ENCODE measurements at regions not wholly inside any gene's neighbourhood (a gene's known extent, or its start where the extent isn't known, plus 50 kb on each side); places are given as distances from the start of the nearest gene placed in this dataset.

DNA sequence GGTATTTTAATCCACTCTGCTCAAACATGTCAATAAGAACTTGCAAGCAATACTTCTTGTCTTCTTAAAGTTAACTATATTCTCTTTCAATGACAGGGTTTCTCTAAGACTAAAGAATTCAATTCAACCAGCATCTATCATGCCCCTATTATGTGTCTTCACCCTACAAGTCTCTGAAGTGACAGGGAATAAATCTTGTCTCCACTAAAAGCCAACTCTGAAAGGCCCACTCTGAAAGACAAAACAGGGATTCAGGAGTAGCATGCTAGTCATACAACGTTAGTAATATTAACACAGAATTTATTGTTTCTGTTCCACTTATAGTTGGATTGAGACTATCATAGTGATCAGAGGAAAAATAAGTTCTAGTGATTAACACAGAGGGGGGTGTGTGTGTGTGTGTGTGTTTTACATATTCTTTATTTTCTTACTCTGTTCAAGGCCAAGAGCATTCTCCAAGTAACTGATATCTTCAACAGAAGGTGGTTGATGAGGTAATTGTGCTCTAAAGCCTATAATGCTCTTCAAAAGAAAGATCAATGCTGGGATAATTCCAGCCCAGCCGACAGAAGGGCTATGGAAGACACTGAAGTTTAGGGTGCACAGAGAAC, 122.4 kb upstream of the DCLK2 start:
- DNase-seq (ENCODE audit: low spot score) = no peak
- in situ Hi-C loops (cut with MboI; ENCODE audit: low sequenced_read_pairs, unreplicated experiment) = no loop called here
- TF ChIP-seq, protein P1, sequence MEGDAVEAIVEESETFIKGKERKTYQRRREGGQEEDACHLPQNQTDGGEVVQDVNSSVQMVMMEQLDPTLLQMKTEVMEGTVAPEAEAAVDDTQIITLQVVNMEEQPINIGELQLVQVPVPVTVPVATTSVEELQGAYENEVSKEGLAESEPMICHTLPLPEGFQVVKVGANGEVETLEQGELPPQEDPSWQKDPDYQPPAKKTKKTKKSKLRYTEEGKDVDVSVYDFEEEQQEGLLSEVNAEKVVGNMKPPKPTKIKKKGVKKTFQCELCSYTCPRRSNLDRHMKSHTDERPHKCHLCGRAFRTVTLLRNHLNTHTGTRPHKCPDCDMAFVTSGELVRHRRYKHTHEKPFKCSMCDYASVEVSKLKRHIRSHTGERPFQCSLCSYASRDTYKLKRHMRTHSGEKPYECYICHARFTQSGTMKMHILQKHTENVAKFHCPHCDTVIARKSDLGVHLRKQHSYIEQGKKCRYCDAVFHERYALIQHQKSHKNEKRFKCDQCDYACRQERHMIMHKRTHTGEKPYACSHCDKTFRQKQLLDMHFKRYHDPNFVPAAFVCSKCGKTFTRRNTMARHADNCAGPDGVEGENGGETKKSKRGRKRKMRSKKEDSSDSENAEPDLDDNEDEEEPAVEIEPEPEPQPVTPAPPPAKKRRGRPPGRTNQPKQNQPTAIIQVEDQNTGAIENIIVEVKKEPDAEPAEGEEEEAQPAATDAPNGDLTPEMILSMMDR (IDR thresholded peaks at IDR 0.05; ENCODE audit: borderline replicate concordance, control extremely low read depth, extremely low read depth, insufficient read depth, missing control alignments) = no peak

DNA sequence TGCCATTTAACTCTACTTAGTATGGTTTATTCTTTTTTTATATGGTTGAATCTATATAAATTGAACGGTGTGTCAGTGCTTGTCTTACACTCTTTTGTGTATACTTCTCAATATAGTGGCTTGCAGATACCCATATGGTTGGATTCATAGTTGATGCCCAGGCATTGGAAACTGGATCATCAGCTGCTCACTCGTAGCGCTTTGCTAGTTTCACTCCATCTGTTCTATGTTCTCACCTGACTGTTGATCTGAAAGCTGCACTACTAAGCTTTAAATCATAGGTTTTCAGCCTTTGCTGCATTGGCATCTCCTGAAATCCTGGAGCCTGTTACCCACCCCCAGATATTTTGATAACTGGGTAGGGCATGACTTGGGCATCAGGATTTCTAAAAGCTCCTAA, 121.6 kb upstream of the DCLK2 start:
- in situ Hi-C loops (cut with MboI; ENCODE audit: low sequenced_read_pairs, unreplicated experiment) = no loop called here
- TF ChIP-seq, protein P1 (IDR thresholded peaks at IDR 0.05; ENCODE audit: borderline replicate concordance, control extremely low read depth, extremely low read depth, insufficient read depth, missing control alignments) = no peak
- no peak for DNase-seq (ENCODE audit: low spot score)

DNA sequence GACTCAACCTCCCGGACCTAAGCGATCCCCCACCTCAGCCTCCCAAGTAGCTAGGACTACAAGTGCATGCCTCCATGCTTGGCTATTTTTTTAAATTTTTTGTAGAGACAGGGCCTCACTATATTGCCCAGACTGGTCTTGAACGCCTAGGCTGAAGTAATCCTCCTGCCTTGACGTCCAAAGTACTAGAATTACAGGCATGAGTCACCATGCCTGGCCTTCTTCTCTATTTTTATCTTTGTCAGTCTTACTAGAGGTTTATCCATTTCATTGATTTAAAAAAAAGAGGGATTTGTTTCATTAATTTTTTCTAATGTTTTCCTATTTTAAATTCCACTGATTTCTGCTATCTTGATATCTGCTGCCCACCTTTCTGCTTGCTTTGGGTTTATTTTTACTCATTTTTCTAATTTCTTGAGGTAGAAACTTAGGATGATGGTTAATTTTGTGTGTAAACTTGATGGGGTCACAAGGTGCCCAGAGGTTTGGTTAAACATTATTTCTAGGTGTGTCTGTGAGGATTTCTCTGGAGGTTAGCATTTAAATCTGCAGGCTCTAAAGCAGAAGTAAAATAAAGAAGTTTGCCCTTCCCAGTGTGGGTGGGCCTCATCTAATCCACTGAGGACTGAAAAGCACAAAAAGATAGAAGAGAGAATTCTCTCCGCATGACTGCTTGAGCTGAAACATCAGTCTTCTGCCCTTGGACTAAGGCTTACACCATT, 116.2 kb upstream of the DCLK2 start:
- in situ Hi-C loops (cut with MboI; ENCODE audit: low sequenced_read_pairs, unreplicated experiment) = no loop called here
- TF ChIP-seq, protein P1 (IDR thresholded peaks at IDR 0.05; ENCODE audit: borderline replicate concordance, control extremely low read depth, extremely low read depth, insufficient read depth, missing control alignments) = no peak
- no peak for DNase-seq (ENCODE audit: low spot score)

DNA sequence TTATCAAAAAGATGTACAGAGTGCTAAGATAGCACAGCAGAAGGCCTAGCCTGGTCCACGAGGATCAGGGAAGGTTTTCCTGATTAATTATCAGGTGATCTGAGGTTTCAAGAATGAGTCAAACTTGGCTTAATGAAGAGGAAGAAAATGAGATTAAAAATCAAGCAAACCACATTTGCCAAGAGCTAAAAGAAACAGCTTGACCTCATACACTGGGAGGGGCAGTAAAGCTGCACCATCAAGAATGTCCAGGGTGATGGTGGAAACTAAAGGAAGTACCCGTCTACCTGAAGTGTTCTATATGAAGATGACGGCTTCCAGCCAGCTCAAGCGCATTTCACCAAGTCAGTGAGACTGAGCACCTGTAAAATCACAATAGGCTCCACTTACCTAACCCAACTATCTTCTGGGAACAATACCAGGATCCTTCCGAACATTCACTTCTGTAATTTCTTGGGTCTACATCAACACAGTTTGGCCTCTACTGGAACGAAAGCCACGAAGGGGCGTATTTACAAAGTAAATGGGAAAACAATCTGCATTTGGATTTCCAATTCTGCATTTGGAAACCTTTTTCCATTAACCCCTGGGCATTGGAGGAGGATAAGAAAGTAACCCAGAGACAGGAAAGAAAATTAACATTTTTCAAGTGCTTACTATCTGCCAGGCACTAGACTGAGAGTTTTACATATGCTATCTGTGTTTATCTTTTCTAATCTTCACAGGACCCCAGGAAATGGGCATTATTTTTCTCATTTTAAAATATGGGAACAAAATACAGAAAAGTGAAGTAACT, 114.0 kb upstream of the DCLK2 start:
- no peak for DNase-seq (ENCODE audit: low spot score)
- TF ChIP-seq, protein P1 (IDR thresholded peaks at IDR 0.05; ENCODE audit: borderline replicate concordance, control extremely low read depth, extremely low read depth, insufficient read depth, missing control alignments) = no peak
- in situ Hi-C loops (cut with MboI; ENCODE audit: low sequenced_read_pairs, unreplicated experiment) = no loop called here

DNA sequence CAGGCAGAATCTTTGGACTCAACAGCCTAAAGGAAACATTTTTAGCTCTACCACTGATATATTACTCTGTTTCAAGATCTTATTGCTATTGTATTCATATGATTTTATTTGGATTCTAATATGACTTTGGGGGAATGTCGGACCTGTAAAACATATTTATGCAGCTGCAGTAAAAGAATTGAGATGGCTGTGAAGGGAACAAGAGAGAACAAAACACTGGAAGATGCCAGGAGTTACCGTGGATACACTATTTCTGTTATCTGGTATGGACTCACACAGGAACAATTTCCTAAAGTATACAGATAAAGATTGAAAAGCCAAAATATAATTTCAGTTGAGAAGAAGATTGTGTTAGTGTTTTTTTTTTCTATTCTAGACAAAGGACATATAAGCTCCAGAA, 113.0 kb upstream of the DCLK2 start:
- TF ChIP-seq, protein P1 (IDR thresholded peaks at IDR 0.05; ENCODE audit: borderline replicate concordance, control extremely low read depth, extremely low read depth, insufficient read depth, missing control alignments) = no peak
- in situ Hi-C loops (cut with MboI; ENCODE audit: low sequenced_read_pairs, unreplicated experiment) = no loop called here
- DNase-seq (ENCODE audit: low spot score) = no peak

DNA sequence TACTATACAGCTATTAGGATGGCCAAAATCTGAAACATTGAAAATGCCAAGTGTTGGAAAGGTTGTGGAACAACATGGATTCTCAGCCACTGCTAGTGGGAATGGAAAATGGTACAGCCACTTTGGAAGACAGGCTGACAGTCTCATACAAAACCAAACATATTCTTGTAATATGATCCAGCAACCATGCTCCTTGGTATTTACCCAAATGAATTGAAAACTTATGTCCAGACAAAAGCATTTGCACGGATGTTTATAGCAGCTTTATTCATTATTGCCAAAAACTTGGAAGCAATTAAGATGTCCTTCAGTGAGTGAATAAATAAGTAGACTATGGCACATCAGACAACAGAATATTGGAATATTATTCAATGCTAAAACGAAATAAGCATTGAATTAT, 105.8 kb upstream of the DCLK2 start:
- in situ Hi-C loops (cut with MboI; ENCODE audit: low sequenced_read_pairs, unreplicated experiment) = no loop called here
- no peak for DNase-seq (ENCODE audit: low spot score)
- TF ChIP-seq, protein P1 (IDR thresholded peaks at IDR 0.05; ENCODE audit: borderline replicate concordance, control extremely low read depth, extremely low read depth, insufficient read depth, missing control alignments) = no peak

Data from GM13976 (cell line).